SJSA1 (cell line): ENCODE measurements at regions not wholly inside any gene's neighbourhood (a gene's known extent, or its start where the extent isn't known, plus 50 kb on each side); places are given as distances from the start of the nearest gene placed in this dataset.

Experiments
- DNase-seq, 2 experiments: peaks; one replicate each; pipeline ENCODE4 v3.0.0-alpha.2; 2015 to 2020; ENCODE audit warnings: low spot score in 2 of 2, low read depth in 1 of 2
- H3K27ac ChIP-seq: fragments of 250-450 bp; sonication (Bioruptor Pico); 2 replicates; pipeline ENCODE4 v1.5.1; 2020; ENCODE audit warnings: mild to moderate bottlenecking, moderate library complexity
- H3K27me3 ChIP-seq: fragments of 250-450 bp; sonication (Bioruptor Pico); replicated peaks from 2 replicates; pipeline ENCODE4 v1.5.1; 2020; ENCODE audit warnings: mild to moderate bottlenecking, moderate library complexity
- H3K36me3 ChIP-seq: fragments of 250-450 bp; sonication (Bioruptor Pico); 2 replicates; pipeline ENCODE4 v1.5.1; 2020; ENCODE audit warnings: mild to moderate bottlenecking
- H3K4me1 ChIP-seq: fragments of 250-450 bp; sonication (Bioruptor Pico); replicated peaks from 2 replicates; pipeline ENCODE4 v1.6.1; 2021; ENCODE audit warnings: mild to moderate bottlenecking
- H3K4me3 ChIP-seq: fragments of 250-450 bp; sonication (Bioruptor Pico); 2 replicates; pipeline ENCODE4 v1.5.1; 2020; ENCODE audit warnings: mild to moderate bottlenecking
- H3K9me3 ChIP-seq: fragments of 250-450 bp; sonication (Bioruptor Pico); replicated peaks from 2 replicates; pipeline ENCODE4 v1.5.1; 2020; ENCODE audit warnings: mild to moderate bottlenecking

DNA sequence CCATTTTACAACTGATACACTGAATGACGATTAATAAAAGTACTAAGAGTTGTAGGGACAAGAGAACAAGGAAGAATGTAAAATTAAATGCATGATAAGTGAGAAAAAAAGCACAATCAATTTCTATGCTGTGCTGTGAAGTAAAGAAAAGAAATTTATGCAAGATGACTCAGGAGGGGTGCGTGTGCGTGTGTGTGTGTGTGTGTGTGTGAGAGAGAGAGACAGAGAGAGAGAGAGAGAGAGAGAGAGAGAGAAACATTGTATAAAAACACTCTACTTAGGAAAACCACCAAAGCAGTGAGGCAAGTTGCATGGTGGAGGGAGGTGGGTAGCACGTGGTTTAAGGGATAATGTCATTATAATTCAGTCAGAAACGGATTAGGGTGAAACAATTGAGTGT, 580.8 kb upstream of the ALCAM start:
- no peaks in the 10 kb centered on the region for H3K27me3 ChIP-seq
- H3K27ac ChIP-seq = no peak overlapping the region
- H3K36me3 ChIP-seq = no peaks in the 10 kb centered on the region
- no peaks in the 10 kb centered on the region for H3K4me1 ChIP-seq
- no peaks in the 10 kb centered on the region for H3K9me3 ChIP-seq
- peak in 1 of 2 experiments; percentile 2 for DNase-seq
- no peak overlapping the region for H3K4me3 ChIP-seq

DNA sequence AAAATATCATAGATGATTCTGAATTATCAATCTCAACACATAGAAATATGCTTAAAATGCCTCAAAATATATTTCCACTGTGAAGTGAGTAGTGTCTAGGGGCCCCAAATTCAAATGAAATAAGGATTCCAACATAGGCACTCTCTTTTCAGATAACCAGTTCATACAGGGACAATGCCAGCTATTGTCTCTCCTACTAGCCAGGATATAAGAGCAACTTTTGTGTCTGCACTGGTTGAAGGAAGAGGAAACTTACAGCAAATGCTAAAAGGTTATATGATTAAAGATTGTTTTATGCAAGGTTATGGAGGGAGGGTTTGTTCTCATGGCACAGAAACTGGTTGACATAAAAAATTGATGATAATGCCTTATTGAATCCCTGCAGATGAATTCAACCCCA, 579.4 kb upstream of the ALCAM start:
- Histone ChIP-seq H3K4me1 (no peaks in the 10 kb centered on the region), H3K36me3 (no peaks in the 10 kb centered on the region), H3K27ac (no peak overlapping the region), H3K9me3 (no peaks in the 10 kb centered on the region), H3K4me3 (no peak overlapping the region), H3K27me3 (no peaks in the 10 kb centered on the region)
- no peak for DNase-seq

DNA sequence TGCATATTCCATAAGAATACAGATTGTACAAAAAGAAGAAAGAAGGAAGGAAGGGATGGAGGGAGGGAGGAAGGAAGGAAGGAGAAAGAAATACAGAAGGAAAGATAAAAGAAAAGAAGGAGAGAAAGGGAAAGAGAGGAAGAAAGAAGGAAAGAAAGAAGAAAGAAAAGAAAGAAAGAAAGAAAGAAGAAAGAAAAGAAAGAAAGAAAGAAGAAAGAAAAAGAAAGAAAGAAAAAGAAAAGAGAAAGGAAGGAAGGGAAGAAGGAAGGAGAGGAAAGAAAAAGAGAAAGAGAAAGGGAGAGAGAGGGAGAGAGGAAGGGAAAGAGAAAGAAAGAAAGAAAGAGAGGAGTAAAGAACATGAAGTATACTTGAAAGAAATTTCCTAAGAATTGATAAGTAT, 577.9 kb upstream of the ALCAM start:
- no peaks in the 10 kb centered on the region for H3K27me3 ChIP-seq
- no peaks in the 10 kb centered on the region for H3K4me1 ChIP-seq
- no peak for DNase-seq
- no peak overlapping the region for H3K4me3 ChIP-seq
- no peak overlapping the region for H3K27ac ChIP-seq
- H3K9me3 ChIP-seq = no peaks in the 10 kb centered on the region
- no peaks in the 10 kb centered on the region for H3K36me3 ChIP-seq

DNA sequence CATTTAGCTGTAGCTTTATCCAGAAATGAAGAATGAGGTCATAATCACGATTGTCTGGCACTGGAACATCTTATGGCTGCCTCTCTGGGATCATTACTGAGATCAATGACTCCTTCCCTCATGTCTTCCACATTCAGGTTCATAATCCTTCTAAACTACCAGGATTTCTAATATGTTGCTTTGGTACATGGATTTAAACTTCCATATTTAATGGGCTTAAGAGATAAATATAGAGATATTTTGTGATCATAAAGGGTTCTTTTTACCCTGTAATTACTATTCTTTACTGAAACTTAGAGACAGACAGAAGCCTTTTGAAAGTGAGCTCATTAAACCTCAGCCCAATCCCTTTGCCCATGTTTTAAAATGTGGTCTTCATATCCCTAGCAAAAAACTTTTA, 575.4 kb upstream of the ALCAM start:
- H3K36me3 ChIP-seq = no peaks in the 10 kb centered on the region
- H3K27me3 ChIP-seq = no peaks in the 10 kb centered on the region
- H3K4me3 ChIP-seq = no peak overlapping the region
- no peaks in the 10 kb centered on the region for H3K9me3 ChIP-seq
- no peak overlapping the region for H3K27ac ChIP-seq
- H3K4me1 ChIP-seq = no peaks in the 10 kb centered on the region
- no peak for DNase-seq

DNA sequence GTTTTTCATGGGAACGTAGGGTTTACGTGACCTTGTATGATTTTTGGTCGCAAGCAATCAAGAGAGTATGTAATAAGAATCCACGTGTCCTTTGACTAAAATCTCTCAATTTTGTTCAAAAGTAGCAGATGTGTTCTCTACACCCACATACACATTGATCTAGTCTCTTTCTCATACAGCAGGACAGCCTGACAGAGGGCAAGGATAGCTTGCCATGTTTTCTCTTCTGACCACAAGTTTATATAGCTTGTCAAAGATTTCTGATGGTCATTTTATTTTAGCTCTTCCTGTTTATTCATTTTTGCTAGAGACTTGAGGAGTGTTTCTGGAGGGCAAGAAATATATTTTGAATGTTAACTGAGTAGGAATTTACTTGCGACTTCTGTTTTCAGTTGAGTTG, 570.2 kb upstream of the ALCAM start:
- Histone ChIP-seq H3K4me1 (no peaks in the 10 kb centered on the region), H3K9me3 (no peaks in the 10 kb centered on the region), H3K4me3 (no peak overlapping the region), H3K36me3 (no peaks in the 10 kb centered on the region), H3K27me3 (no peaks in the 10 kb centered on the region), H3K27ac (no peak overlapping the region)
- DNase-seq = no peak

DNA sequence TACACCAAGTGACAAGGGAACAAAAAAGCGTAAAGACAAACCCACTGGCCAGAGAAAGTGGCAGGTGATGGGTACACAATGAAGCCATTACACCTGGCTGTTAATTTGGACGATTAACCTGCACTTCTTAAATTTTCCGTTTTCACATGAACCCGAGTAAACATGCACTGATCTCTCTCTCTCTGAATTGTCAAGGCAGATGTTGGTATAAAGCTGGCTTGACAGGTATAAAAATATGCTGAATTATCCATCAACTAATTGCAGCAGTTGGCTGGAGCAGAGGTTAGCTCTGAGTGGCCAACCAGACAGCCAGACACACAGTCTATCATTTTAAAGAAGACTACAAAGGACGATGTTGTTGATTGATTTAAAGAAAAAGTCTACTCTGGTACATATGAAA, 561.7 kb upstream of the ALCAM start:
- no peaks in the 10 kb centered on the region for H3K36me3 ChIP-seq
- H3K4me3 ChIP-seq = no peak overlapping the region
- DNase-seq = no peak
- H3K9me3 ChIP-seq = no peaks in the 10 kb centered on the region
- H3K27ac ChIP-seq = no peak overlapping the region
- no peaks in the 10 kb centered on the region for H3K4me1 ChIP-seq
- H3K27me3 ChIP-seq = no peaks in the 10 kb centered on the region

DNA sequence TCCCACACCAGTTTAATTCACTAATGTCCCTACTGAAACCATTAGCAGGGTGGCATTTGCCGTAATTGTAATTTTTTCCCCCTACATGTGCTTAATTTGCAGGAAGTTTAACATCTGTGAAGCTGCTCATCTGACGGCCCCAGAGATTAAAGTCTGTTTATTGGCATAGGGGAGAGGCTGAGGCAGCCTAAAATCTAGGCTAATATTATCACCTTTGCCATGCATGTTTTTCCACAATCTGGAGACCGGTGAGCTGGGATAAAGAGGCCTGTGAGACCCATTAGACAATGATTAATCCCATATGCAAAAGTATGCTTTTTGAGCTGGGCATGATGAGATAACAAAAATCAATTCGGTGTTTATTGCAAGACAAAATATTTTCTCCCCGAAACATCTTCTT, 561.2 kb upstream of the ALCAM start:
- H3K36me3 ChIP-seq = no peaks in the 10 kb centered on the region
- DNase-seq = no peak
- H3K4me1 ChIP-seq = no peaks in the 10 kb centered on the region
- no peak overlapping the region for H3K27ac ChIP-seq
- no peaks in the 10 kb centered on the region for H3K27me3 ChIP-seq
- H3K9me3 ChIP-seq = no peaks in the 10 kb centered on the region
- H3K4me3 ChIP-seq = no peak overlapping the region

DNA sequence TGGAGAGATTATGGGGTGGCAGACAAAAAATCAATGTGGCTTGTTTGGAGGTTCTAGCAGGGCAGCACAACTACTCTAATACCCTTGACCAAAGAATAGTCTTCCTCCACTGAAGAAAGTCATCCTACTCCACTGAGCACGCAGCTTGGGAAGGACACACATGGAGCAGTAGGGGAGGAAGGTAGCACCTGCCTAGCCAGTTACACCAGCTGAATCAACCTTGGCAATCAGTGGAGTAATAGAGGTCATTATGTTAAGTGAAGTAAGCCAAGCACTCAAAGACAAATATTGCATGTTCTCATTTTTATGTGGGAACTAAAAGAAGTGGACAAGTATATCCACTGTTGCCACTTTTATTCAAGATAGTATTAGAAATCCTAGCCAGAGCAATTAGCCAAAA, 555.8 kb upstream of the ALCAM start:
- no peaks in the 10 kb centered on the region for H3K4me1 ChIP-seq
- no peaks in the 10 kb centered on the region for H3K27me3 ChIP-seq
- no peak overlapping the region for H3K27ac ChIP-seq
- no peaks in the 10 kb centered on the region for H3K9me3 ChIP-seq
- no peak for DNase-seq
- H3K4me3 ChIP-seq = no peak overlapping the region
- H3K36me3 ChIP-seq = no peaks in the 10 kb centered on the region

DNA sequence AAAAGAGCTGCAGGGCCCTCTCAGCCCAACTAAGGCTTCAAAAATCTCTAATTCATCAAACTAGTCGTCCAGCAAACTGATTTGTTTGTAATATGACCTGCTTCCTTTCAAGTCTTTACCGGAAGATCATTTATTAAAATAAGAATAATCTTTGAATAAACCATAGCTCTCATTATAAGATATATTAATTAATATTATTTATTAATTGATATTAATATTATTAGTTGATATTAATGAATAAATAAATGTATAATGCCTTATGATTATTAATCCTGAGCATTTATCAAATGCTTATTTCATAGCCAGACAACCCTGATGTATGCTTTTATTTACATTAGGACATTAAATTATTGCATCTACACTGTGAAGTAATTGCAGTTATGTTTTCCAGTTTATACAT, 550.7 kb upstream of the ALCAM start:
- Histone ChIP-seq H3K27ac (no peak overlapping the region), H3K4me1 (no peaks in the 10 kb centered on the region), H3K27me3 (no peaks in the 10 kb centered on the region), H3K36me3 (no peaks in the 10 kb centered on the region), H3K9me3 (no peaks in the 10 kb centered on the region; the same call in 1 of the 2 replicates), H3K4me3 (no peak overlapping the region)
- DNase-seq = no peak

DNA sequence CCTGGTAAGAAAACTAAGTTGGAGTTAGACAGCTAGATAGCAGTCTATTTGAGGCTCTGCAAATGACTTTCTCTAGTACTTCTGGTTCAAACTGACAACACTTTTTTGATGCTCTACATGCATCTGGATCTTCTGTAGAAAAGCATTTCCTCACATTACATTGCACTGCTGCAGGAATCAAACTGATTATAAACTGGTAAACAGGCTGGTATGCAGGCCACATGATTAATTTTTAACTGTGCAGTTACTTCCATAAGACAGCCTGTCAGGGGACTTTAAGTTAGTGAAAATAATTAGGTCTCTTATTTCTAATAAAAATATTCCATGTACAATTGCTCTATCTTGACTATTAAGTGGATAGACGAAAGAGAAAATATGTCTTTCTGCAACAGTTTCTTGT, 550.0 kb upstream of the ALCAM start:
- Histone ChIP-seq H3K4me3 (no peak overlapping the region), H3K4me1 (no peaks in the 10 kb centered on the region)
- DNase-seq = no peak

DNA sequence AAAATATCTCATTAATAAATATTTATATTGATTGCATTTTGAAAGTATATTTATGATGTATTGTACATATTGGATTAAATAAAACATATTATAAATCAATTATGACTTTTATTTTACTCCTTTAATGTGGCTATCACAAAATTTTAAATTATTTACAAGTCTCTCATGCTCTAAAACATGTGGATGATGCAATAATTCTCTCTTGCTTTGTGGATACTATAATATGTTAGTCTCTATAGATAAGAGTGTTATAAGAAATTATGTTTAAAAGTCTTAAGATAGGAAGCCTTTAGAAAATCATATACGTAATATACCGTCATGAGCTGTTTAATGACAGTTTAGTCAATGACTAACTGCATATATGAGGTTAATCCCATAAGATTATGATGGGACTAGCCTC, 547.4 kb upstream of the ALCAM start:
- Histone ChIP-seq H3K4me1 (no peaks in the 10 kb centered on the region), H3K9me3 (no peaks in the 10 kb centered on the region; the same call in 1 of the 2 replicates), H3K4me3 (no peak overlapping the region), H3K36me3 (no peaks in the 10 kb centered on the region), H3K27ac (no peak overlapping the region), H3K27me3 (no peaks in the 10 kb centered on the region)
- no peak for DNase-seq

More for the DNA sequence above, 550.0 kb upstream of the ALCAM start:
- Histone ChIP-seq H3K27me3 (no peaks in the 10 kb centered on the region), H3K36me3 (no peaks in the 10 kb centered on the region), H3K27ac (no peak overlapping the region), H3K9me3 (no peaks in the 10 kb centered on the region; the same call in 1 of the 2 replicates)

DNA sequence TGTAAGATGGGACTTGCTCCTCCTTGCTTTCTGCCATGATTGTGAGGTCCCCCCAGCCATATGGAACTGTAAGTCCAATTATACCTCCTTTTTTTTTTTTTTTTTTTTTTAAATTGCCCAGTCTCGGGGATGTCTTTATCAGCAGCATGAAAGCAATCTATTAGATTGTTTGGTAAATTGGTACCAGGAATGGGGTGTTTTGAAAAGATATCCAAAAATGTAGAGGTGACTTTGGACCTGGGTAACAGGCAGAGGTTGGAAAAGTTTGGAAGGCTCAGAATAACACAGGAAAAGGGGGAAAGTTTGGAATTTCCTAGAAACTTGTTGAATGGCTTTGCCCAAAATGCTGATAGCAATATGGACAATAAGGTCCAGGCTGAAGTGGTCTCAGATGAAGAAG, 545.8 kb upstream of the ALCAM start:
- H3K27ac ChIP-seq = no peak overlapping the region
- no peaks in the 10 kb centered on the region for H3K36me3 ChIP-seq
- H3K9me3 ChIP-seq = no peaks in the 10 kb centered on the region; the same call in 1 of the 2 replicates
- H3K4me1 ChIP-seq = no peaks in the 10 kb centered on the region
- no peaks in the 10 kb centered on the region for H3K27me3 ChIP-seq
- no peak overlapping the region for H3K4me3 ChIP-seq
- no peak for DNase-seq

DNA sequence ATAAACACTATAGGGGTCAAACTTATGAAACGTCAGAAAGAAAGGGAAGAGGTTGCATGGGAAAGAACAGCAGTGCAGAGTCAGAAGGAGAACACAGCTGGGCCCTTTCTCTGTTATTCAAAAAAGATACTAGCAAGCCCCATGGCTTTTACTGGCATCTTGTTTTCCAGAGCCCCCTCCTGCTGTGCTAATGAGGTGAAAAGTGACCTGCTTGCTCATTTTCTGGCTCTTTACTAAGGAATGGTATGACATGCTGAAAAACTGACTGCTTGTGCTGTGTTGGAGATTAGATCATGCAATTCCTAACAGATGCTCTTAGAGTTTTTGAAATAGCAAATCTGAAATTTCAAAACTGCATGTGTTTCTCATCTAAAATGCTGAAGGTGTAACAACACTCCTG, 541.6 kb upstream of the ALCAM start:
- Histone ChIP-seq H3K27me3 (no peaks in the 10 kb centered on the region), H3K9me3 (no peaks in the 10 kb centered on the region; the same call in 1 of the 2 replicates), H3K36me3 (no peaks in the 10 kb centered on the region), H3K4me3 (no peak overlapping the region), H3K4me1 (no peaks in the 10 kb centered on the region), H3K27ac (no peak overlapping the region)
- DNase-seq = no peak

DNA sequence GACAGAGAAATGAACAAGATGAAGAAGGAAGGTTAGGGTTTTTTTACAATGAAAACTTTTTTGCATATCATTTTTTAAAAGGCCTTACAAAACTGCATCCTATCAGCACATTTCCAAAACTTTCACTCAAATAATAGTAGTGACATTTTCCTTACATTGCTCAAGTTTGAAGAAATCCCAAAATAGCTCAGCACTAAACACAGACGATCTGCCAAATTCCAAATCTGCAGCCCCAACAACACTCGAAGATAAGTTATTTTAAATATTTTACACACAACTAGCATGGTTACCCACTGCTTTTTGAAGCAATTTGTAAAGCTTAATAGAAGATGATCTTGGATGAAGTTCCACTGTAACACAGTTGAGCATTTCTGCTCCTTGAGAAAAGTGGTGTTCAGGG, 535.6 kb upstream of the ALCAM start:
- DNase-seq = no peak
- Histone ChIP-seq H3K27me3 (no peaks in the 10 kb centered on the region), H3K4me1 (no peaks in the 10 kb centered on the region), H3K4me3 (no peak overlapping the region), H3K9me3 (no peaks in the 10 kb centered on the region), H3K27ac (no peak overlapping the region), H3K36me3 (no peaks in the 10 kb centered on the region)

DNA sequence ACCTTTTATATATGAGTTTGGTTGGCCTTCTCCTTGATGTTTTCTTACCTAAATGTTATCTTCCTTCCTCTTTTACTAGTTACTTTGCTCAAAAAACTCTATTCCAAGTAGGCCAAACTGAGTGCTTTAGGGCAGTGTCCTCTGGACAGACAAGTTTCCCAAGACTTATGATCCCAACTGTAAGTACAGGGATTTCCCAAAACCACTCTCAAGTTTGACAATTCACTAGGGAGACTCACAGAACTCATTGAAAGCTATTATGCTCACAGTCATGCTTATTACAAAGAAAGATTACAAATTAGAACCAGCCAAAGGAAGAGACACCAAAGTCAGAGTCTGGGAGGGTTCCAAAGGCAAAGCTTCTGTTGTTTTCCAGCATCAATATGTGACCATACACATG, 534.2 kb upstream of the ALCAM start:
- Histone ChIP-seq H3K4me3 (no peak overlapping the region), H3K36me3 (no peaks in the 10 kb centered on the region), H3K9me3 (no peaks in the 10 kb centered on the region), H3K27ac (no peak overlapping the region), H3K27me3 (no peaks in the 10 kb centered on the region), H3K4me1 (no peaks in the 10 kb centered on the region)
- no peak for DNase-seq
